ENCODE measurements at regions not wholly inside any gene's neighbourhood (a gene's known extent, or its start where the extent isn't known, plus 50 kb on each side); places are given as distances from the start of the nearest gene placed in this dataset.

DNA sequence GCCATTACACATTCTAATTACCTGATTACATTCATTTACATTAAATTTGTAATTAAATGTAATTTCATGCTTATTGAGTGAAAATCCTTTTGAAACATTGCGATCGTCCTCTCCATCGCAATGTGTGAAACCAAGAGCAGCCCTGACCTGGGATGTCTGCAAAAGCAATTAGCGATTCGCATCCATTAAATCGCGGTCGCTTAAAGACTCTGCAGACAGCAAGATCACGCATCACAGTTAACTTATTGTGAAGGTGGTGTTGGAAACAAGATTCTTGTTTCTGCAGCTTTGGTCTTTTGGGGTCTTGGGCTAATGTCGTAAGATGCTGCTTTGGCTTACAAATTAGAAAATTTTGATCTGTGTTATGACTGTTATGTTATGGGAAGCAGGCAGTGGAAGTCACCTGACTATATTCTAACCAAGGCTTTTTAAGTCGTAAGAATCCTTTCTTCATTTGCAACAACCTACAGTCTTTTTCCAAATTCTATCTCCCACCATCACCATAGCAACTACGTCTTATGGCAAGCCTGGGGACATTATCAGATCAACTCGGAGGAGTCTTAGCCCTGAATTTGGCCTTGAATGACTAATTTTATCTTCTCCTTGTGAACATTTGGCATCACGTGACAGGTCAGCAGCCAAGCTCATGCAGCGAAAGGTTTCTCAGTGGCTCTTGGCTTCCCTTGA lies 142.8 kb upstream of the SOX1 start:
- no peak overlapping the region for H3K4me3 ChIP-seq
- H3K27me3 ChIP-seq = peaks cover 61% of the 10 kb centered on the region
- 83 to 84% methylated on average over 10 to 13 of the region's 15 CpGs for WGBS, 2 donors (ENCODE audit: low coverage in 1 of 2)
- TF ChIP-seq POLR2AphosphoS5 (IDR thresholded peaks at IDR 0.05) (no peak), EP300 (IDR thresholded peaks at IDR 0.05) (no peak), POLR2A (IDR thresholded peaks at IDR 0.05) (no peak)
- TF ChIP-seq, protein P1, sequence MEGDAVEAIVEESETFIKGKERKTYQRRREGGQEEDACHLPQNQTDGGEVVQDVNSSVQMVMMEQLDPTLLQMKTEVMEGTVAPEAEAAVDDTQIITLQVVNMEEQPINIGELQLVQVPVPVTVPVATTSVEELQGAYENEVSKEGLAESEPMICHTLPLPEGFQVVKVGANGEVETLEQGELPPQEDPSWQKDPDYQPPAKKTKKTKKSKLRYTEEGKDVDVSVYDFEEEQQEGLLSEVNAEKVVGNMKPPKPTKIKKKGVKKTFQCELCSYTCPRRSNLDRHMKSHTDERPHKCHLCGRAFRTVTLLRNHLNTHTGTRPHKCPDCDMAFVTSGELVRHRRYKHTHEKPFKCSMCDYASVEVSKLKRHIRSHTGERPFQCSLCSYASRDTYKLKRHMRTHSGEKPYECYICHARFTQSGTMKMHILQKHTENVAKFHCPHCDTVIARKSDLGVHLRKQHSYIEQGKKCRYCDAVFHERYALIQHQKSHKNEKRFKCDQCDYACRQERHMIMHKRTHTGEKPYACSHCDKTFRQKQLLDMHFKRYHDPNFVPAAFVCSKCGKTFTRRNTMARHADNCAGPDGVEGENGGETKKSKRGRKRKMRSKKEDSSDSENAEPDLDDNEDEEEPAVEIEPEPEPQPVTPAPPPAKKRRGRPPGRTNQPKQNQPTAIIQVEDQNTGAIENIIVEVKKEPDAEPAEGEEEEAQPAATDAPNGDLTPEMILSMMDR (IDR thresholded peaks at IDR 0.05) = no peak
- H3K36me3 ChIP-seq = no peaks in the 10 kb centered on the region
- no peak for ATAC-seq
- no peak overlapping the region for H3K27ac ChIP-seq
- H3K9me3 ChIP-seq = no peaks in the 10 kb centered on the region
- no peaks in the 10 kb centered on the region for H3K4me1 ChIP-seq

DNA sequence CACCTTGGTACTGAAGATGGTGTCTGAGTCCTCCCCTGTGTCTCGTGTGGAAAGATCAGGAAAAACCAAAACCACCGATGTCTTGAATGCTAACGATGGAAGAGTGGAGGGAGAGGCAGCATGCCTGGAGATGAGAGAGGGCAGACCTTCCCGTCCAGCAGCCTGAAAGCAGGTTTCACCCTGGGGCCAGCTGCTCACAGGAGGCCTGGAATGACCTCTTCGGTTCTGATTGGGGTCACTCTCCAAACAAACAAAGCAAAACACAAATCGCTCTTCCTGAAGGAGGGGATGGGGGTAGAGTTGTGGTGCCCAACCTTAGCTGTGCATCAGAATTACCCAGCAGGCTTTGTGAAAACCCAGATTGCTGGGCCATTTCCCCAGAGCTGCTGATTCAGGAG lies 142.3 kb upstream of the SOX1 start:
- Histone ChIP-seq H3K27me3 (peaks cover 55% of the 10 kb centered on the region), H3K9me3 (no peaks in the 10 kb centered on the region), H3K27ac (no peak overlapping the region), H3K4me3 (no peak overlapping the region), H3K4me1 (no peaks in the 10 kb centered on the region), H3K36me3 (no peaks in the 10 kb centered on the region)
- TF ChIP-seq POLR2A (IDR thresholded peaks at IDR 0.05) (no peak), EP300 (IDR thresholded peaks at IDR 0.05) (no peak), POLR2AphosphoS5 (IDR thresholded peaks at IDR 0.05) (no peak)
- TF ChIP-seq, protein P1 (IDR thresholded peaks at IDR 0.05) = no peak
- no peak for ATAC-seq
- WGBS, 2 donors (ENCODE audit: low coverage in 1 of 2) = 60 to 67% methylated on average over 1 to 4 of the region's 6 CpGs

DNA sequence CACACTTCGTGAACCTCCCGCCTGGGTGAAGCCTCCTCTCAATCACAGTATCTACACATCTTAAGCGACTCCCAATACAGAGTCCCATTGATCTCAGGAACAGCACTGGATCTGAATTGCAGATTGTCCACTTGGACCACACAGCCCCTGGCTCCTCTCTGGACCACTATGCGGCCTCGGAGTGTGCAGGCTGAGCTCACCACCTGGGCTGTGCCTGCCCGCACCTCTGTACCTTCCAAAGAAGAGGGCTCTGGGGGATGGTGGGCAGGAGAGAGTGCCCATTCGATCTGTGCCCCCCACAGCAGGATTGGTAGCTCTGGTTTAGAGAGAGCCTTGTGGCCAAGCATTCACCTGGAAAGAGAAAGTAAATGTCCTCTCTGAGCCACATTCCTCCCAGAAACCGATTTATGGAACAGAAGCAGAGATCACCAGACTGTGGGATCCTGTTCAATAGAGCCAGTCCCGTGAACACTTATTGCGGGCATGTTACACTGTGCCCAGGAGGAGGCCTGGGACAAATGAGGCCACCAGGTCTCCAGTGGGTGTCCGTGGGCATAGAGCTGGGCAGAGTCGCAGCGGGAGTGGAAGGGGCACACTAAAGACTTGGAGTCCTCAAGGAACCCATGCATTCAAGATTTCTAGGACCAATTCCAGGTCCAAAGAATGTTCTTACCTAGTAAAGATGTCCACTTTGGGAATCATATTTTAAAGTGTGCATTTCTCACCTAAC lies 141.6 kb upstream of the SOX1 start:
- TF ChIP-seq EP300 (IDR thresholded peaks at IDR 0.05) = no peak
- no peak for TF ChIP-seq POLR2AphosphoS5 (IDR thresholded peaks at IDR 0.05)
- TF ChIP-seq POLR2A (IDR thresholded peaks at IDR 0.05) = no peak
- no peaks in the 10 kb centered on the region for H3K4me1 ChIP-seq
- no peak for ATAC-seq
- H3K36me3 ChIP-seq = no peaks in the 10 kb centered on the region
- H3K27me3 ChIP-seq = peaks cover 49% of the 10 kb centered on the region
- H3K9me3 ChIP-seq = no peaks in the 10 kb centered on the region
- WGBS, 2 donors (ENCODE audit: low coverage in 1 of 2) = 93 to 96% methylated on average over 3 to 4 of the region's 13 CpGs
- H3K4me3 ChIP-seq = no peak overlapping the region
- H3K27ac ChIP-seq = no peak overlapping the region

DNA sequence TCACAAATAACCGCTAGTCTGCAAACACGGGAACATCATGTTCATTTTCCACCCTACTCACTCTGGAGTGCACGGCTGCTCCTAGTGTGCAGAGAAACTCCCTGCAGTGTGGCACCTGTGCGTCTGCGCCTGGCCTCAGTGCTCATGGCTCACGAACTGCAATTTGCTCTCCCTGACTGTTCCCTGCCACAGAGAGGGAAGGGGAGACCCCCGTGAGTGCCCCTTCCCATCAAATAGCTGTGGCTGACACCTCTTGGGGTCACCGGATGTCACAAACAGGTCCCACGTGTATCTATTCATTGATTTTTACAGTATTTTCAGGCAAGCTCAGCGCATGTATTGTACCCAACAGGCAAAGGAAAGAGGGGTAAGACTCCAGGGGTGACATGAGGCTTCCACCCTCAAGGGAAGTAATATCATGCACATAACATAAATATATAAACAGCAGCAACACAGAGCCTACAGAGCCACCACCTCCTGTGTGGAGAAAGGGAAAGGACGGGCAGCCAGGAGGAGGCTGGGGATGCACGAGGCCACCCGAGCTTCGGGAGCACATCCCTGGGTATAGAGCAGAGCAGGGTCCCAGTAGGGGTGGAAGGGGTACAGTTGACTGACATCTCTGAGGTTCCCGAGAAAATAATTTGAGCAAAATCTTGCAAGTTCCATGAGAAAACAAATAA lies 140.3 kb upstream of the SOX1 start:
- Histone ChIP-seq H3K27me3 (peaks cover 37% of the 10 kb centered on the region), H3K4me3 (no peak overlapping the region), H3K4me1 (no peaks in the 10 kb centered on the region), H3K9me3 (peaks cover 0 to 2% (median 0%) of the 10 kb centered on the region in 3 donors), H3K27ac (no peak overlapping the region), H3K36me3 (no peaks in the 10 kb centered on the region)
- TF ChIP-seq POLR2A (IDR thresholded peaks at IDR 0.05) (no peak), POLR2AphosphoS5 (IDR thresholded peaks at IDR 0.05) (no peak), EP300 (IDR thresholded peaks at IDR 0.05) (no peak)
- TF ChIP-seq, protein P1 (IDR thresholded peaks at IDR 0.05) = no peak
- 71 to 84% methylated on average over 5 to 10 of the region's 15 CpGs for WGBS, 2 donors (ENCODE audit: low coverage in 1 of 2)
- no peak for ATAC-seq

DNA sequence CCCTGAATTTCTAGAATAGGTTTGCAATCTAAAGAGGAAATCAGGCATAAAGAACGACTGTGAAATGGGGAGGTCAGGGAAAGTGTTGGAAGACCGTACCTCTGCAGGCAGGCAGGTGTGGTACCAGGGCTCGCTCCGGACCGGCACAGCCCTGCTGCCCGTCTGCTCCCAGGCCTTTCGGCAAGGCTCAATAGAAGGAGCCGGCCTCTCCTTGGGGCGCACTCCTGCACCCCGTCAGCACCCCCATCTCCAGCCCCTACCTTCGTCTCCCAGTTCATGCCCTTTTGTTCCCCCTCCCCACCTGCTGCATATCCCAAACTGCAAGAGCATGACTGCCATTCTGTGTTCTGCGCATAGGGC lies 139.8 kb upstream of the SOX1 start:
- 82 to 91% methylated on average over 8 to 11 of the region's 12 CpGs for WGBS, 2 donors (ENCODE audit: low coverage in 1 of 2)
- TF ChIP-seq, protein P1 (IDR thresholded peaks at IDR 0.05) = no peak
- TF ChIP-seq POLR2A (IDR thresholded peaks at IDR 0.05) (no peak), EP300 (IDR thresholded peaks at IDR 0.05) (no peak), POLR2AphosphoS5 (IDR thresholded peaks at IDR 0.05) (no peak)

More for the DNA sequence above, 139.8 kb upstream of the SOX1 start:
- H3K27me3 ChIP-seq = peaks cover 34% of the 10 kb centered on the region
- H3K9me3 ChIP-seq = peaks cover 0 to 7% (median 0%) of the 10 kb centered on the region in 3 donors
- H3K27ac ChIP-seq = no peak overlapping the region
- H3K4me1 ChIP-seq = no peaks in the 10 kb centered on the region
- no peak for ATAC-seq
- H3K4me3 ChIP-seq = no peak overlapping the region
- no peaks in the 10 kb centered on the region for H3K36me3 ChIP-seq

Data from gastroesophageal sphincter (tissue), 4 donors.